Inflammatory macrophage treated with lipopolysaccharide for 1 hour (primary cell): ENCODE measurements at regions not wholly inside any gene's neighbourhood (a gene's known extent, or its start where the extent isn't known, plus 50 kb on each side); places are given as distances from the start of the nearest gene placed in this dataset.
"Not testable (repeated sequence)": the region's sequence is repeated elsewhere in the genome, so short reads cannot be mapped to it uniquely, and the experiment has no call there.

Experiments used
- DNase-seq, 2 donors: peaks; one replicate each; pipeline ENCODE4 v3.0.0-alpha.2; 2020 to 2022

DNA sequence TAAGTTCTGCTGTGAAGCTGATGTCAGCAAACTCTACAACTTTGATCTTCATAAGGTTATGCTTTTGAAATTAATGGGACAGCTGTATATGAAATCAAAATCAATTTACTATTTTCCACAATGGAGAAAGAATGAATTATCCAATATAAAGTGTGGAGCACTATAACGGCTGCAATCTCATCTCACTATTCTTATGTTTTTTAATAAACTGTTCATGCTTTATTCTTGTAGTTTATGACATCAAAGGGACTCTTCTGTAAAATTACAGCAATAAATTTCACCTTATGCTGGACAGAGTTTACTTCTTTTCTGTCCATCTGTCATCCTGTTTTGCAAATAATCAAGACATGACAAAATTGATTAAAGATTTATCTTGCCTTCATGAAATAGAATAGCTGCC is 192.5 kb downstream of the TECRL start:
- DNase-seq: no peak

DNA sequence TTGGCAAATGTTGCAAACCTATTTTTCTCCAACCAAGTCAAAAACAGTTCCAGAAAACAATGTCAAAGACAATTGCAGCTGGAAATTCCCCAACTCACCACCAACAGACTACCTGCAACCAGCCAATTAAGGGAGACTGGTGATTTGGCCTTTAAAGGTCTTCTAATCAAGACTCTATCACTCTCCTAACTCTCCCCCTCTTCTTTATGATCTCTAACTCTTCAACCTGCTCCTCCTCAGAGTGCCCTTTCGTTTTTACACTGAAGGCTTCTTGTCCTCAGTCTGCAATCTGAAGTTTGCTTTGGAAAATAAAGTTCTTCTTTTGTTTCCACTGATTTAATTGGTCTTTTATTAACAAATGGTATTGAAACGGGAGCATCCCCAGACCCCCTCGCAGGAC is 203.9 kb downstream of the TECRL start:
- no peak for DNase-seq

DNA sequence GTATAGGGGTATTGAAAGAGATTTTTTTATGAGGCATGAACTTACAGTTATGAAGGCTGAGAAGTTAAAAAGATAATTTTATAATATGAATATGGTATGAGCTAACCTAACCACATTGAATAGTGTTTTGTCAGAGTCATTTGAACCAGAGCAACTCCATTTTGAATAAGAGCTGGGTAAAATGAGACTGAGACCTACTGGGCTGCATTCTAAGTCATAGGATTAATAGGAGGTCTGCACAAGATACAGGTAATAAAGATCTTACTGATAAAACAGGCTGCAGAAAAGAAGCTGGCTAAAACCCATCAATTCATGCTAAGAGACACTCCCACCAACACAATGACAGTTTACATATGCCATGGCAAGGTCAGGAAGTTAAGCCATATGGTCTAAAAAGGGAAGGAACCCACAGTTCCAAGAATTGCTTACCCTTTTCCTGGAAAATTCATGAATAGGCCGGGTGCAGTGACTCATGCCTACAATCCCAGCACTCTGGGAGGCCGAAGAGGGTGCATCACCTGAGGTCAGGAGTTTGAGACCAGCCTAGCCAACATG is 209.2 kb downstream of the TECRL start:
- DNase-seq: no peak

DNA sequence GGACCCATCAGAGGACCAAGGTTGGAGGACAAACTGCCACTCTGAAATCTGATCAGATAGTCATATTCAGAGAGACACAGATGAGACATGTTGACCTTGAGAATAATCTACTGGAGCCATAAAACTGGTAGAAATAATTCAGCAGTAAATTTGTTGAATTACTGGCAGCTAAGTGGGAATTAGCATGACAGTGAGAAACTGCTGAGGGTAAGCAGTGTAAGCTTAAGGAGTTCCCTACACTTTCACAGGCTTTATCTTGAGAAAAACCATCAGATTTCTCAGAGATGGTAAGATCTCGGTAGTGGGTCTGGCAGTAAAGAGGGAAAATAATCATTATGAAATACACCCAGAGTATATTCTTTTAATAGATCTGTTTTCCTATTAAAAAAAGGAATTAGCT is 213.7 kb downstream of the TECRL start:
- no peak for DNase-seq

DNA sequence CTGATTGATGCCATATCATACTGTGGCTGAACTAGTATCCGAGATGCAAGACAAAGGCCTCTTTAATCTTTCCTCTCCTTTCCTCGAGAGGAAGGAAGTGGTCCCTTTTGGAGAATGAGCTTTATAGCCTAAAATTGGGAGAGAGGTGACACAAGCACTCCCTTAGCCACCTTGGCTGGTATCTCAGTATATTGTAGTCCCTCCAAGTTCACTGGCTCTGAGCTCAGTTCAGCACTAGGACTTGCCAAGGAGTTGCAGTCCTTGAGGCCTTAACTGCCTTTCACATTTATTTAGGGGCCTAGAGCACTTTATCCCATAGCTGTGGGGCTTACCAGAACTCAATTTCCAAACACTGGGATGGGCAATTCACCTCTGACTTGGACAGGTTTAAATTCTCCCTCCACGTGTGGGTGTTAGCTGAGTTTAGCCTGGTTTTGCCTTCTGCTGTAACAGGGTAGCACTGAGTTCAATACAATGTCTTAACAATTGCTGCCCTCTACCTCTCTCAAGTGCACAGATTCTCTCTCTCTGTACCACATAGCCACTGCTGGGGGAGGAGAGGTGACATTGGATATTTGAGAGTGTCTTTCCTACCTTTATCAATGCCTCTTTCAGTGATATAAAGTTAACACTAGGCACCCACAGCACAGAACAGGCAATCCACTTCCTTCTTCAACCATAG is 216.4 kb downstream of the TECRL start:
- DNase-seq: no peak

DNA sequence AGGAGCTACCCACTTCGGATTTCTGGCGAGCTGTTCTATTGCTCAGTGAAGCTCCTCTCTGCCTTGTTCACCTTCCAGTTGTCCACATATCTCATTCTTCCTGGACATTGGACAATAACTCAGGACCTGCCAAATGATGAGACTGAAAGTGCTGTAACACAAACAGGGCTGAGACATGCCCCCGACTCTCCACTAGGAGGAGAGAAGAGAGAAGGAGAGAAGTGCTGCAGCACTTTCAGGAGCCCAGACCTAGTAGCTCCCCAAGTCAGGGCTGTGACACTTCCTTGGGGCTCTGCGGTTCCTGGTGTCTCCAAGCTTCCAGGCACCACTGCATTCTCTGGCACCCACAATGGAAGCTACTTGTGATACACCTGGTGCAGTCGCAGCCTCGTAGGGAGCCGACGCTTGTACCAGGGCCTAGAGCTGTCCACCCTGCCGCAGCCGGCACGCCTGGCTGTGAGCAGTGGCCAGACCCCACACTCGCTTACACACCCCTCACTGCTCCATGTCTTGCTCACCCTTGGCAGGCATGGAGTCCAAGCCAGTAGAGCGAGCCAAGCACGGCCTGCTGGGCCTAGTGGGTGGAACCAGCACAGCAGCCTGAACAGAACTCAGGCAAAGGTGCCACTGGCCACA is 234.9 kb downstream of the TECRL start:
- no peak for DNase-seq

DNA sequence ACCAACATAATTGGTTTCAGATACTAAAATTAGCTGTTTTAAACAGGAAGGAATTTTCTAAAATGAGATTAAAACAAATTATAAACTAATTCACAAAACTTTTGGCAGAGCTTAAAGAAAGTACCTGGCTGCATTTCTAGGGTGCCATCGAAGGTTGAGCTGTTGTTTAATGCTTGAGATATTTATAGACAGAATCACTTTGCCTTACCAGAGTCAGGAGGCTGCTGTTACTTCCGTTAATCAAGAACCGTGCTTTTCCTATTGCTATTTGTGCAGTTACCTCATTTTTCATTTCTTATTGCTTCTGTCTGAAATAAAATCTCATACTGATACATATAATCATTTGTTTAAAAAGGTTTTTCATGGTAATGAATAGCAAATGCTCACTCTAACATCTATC is 242.9 kb downstream of the TECRL start:
- no peak for DNase-seq

DNA sequence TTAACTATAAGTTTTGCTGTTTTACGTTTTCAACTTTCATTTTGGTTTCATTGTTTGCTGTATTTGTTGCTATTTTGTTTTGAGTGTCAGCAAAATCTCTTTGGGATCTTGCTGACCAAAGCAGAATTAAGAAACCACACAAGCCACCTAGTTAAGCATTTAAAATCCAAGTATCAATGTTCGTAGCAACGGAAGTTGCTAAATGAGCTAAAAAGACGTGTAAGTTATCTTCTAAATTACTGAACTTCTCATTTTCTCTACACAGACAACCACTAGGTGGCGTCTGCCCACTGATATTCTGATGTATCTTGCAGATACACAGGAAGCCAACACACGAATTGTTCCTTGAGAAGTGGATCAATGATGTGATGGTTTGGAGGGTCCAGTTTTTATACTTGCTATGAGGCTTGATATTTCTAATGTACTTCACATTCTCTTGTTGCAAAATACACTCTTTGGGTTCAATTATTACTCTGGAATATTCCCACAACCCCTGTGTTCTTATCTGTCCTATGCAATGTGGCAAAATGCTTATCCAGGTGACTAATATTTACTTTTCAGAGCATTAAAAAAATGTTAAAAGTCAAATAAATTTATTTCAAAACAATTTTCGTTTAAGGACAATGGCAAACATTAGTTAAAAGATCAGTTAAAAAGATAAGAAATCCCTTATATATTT is 250.5 kb downstream of the TECRL start:
- DNase-seq: peak; percentile 38 to 74

DNA sequence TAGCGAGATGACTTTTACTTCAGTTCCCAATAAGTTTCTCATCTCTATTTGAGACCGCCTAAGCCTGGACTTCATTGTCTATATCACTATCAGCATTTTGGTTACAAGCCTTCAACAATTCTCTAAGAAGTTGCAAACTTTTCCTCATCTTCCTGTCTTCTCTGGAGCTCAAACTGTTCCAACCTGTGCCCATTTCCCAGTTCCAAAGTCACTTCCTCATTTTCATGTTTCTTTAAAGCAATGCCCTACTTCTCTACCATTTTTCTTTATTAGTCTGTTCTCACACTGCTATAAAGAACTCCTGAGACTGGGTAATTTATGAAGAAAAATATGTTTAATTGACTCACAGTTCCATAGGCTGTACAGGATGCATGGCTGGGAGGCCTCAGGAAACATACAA is 251.9 kb downstream of the TECRL start:
- no peak for DNase-seq

DNA sequence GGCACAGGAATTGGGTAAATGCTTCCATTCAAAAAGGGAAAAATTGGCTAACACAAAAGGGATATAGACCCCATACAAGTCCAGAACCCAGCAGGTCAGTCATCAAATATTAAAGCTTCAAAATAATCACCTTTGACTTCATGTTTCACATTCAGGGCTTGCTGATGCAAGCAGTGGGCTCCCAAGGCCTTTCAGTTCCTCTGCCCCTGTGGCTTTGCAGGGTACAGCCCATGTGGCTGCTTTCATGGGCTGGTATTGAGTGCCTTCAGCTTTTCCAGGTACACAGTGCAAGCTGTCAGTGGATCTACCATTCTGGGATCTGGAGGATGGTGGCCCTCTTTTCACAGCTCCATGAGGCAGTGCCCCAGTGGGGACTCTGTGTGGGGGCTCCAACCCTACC is 253.0 kb downstream of the TECRL start:
- DNase-seq: no peak

DNA sequence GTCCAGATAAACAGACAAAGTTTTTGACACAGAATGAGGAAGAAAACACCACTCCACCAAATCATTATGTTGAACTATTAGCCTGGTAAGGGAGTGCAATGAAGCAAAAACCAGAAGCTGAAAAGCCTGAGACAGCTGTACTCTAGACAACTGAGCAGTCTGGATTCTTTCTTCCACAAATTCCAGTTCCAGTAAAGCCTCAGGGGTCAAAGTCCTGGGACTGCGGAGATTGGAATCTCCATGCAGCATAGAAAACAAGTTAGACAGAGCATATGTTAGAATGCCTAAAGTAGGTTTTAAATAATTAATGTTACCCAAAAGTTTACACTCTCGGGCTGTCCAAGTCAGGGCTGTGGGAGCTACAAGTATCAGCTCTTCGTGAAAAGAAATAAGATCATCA is 263.2 kb downstream of the TECRL start:
- no peak for DNase-seq

DNA sequence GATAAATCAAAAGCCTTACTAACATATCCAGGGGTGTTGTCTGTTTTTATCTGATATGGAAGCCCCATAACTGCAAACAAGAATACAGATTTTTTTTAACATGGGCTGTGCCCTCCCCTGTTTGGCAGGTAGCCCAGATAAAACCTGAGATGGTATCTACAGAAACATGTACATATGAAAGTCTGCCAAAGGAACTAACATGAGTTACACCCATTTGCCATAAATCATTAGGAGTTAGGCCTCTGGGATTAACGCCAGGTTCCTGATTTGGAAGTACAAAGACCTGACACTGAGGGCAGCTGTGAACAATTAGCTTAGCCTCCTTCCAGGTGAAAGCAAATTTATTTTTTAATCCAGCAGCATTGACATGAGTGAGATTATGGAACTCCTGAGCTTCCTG is 264.3 kb downstream of the TECRL start:
- no peak for DNase-seq

DNA sequence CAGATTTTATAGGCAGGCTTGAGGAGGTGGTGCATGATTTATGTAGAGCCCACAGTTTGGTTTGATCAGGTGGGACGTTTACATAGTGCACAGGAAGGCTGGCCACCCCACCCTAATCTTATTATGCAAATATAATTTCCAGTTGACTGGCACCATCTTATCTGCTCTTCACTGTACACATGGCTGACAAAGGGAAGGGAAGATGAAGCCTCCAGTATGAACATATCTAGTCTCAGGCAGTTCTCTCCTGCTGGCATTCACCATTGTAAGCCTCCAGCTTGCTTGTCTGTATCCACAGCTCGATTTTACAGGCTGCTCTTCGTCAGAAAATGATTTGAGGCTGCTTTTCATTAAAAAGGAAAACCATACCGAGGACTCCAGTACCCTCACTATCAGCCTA is 278.3 kb downstream of the TECRL start:
- DNase-seq: no peak

DNA sequence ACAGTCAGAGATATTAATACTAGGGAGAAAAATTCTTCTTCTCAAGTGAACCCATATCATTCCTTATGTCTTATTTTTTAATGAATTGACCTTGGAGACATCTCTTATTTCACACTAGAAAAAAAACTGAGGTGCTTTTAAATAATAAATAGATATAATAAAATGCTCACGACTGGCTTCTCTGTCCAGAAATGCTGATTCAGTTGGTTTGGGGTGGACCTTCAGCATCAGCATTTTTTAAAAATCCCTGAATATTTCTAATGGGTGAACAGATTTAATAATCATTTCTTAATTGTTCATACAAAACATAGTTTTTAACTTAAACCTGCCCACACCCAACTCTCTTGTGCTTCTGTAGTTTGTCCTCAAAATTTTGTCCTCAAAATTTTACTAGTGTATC is 283.9 kb downstream of the TECRL start:
- DNase-seq: no peak

DNA sequence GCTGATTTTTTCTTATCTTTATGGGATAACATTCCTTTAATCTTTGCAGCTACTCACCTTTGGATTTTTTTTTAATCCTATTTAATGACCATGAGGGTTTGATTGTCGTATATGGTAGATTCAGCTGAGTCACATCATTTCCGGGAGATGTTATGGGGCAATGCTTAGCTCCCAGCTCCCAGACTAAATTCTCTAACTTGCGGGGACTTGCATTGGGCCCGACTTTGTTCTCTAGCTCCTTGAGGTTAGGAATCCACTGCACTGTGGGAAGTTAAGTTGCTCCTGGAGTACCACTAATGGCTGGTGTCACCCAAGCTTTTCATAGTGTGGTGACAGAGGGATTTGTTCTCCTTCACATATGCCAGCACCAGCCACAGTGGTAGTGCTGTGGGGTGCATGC is 287.4 kb downstream of the TECRL start:
- DNase-seq: no peak

DNA sequence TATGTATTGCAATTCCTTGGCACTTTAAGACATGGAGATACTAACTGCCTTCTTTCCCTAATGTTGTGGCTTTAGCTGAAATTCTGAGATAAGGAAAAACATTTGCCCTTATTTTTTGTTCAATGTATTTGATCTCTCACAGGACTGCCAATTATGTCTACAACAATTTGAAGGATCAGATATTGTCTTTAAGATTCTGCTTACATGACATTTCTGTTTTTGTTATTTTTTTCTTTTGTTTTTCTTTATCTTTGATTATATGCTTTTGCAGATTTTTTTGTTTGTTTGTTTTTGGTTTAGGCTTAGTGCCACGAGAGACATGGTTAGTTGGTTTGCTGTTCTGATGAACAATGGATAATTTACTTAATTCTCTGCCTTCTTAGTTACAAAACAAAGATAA is 303.3 kb downstream of the TECRL start:
- no peak for DNase-seq

DNA sequence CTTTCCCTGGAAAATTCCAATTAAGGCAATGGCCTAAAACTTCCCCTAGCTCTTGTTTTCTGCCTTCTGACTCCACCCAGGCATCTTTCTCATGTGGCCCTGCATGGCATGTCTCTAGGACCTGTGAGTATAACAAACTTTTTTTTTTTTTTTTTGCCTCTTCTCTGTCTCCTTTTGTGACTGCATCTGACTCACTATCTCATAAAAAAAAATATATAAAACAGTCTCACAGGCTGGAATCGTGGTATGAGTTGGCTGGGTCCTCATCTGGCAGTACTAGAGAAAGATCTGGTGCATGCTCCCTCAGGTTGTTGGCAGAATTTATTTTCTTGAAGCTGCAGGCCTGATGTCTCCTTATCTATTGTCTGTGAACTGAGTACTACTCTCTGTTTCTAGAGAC is 313.9 kb downstream of the TECRL start:
- DNase-seq: no peak

DNA sequence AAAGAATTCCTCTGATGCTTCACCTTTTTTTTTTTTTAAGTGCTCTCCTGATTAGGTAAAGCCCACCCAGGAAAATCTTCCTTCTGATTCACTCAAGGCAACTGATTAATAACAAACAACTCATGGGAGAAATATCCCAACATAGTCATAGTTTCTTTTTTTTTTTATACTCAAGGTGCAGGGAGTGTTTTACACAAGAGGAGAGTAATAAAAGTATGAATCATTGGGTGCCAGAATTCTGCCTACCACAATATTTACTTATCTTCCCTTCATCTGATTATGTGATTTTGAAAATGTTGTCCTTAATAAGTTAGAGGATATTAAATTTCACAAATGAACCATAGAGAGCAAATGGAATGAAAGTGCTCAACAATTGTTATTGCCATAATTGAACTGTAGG is 329.9 kb downstream of the TECRL start:
- no peak for DNase-seq

DNA sequence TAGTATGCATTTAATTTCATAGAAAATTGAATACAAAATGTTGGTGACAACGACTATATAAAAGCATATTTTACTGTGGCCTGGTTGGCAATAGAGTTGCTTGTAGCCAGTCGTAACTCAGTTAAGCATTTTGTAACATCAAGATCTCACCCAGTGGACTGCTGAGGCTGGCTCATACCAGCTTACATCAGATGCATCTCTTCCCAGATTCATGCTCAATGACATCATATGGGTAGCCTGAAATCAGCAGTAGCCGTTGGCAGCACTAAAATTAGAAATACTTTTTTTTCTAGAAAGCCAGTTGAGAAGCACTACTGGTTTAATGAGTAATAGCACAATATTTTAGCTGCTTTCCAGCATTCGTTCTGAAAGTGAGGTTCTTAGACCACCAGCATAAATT is 341.2 kb downstream of the TECRL start:
- no peak for DNase-seq

DNA sequence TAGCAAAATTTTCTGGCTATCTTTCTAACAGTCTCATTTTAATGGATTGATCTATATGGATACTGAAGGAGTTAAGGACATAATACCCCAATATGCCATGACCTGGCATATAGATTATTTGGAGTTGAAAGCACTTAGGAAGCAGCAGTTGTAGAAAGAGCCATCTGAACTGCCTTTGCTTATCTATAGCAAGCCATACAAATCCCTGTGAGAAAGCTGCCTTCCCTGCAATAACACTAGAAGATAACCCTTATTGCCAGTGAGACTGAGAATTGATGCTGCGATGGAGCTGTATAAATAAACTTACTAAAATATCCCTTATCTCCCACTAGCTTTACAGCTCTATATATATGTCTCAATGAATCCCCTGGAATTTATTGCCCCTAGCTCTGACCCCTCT is 346.3 kb downstream of the TECRL start:
- no peak for DNase-seq

DNA sequence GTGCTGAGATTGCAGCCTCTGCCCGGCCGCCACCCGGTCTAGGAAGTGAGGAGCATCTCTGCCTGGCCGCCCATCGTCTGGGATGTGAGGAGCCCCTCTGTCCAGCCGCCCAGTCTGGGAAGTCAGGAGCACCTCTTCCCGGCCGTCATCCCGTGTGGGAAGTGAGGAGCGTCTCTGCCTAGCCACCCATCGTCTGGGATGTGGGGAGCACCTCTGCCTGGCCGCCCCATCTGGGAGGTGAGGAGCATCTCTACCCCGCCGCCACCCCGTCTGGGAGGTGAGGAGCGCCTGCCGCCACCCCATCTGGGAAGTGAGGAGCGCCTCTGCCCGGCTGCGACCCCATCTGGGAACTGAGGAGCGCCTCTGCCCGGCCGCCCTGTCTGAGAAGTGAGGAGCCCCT is 372.2 kb downstream of the TECRL start:
- not testable (repeated sequence) for DNase-seq

DNA sequence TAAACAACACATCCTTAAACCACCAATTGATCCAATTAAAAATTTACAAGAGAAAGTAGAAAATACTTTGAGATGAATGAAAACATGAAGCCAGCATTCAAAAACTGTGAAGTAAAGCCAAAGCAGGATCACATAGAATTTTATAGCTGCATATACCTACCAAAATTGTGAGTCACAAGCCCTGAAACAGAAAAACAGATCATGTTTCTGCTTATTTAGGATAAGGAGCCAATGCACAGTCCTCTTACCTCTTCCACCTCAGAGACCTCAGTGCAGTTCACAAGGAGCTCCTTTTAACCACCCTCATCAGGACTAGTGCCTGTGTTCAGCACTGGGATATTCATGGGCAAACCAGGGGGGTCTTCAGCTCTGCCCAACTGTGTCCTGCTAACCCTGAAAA is 386.7 kb downstream of the TECRL start:
- no peak for DNase-seq

DNA sequence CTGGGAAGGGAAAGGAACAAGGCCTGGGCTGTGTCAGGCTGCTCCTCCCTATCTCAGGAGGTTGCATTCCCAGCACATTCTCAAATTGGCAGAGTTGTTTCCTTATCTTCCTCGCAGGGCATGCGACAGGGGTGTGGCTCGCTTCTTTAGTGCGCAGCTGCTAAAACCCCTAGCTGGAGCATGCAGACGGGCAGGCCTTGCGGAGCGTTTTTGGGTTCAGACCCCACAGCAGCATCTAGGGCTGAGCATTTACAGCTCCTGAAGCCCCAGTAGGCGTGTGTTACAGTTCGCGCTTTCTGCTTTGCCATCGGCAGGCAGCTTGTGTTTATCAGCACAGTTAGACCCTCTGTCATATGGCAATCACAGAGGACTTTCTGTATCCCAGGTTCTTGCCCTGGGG is 392.4 kb downstream of the TECRL start:
- no peak for DNase-seq

DNA sequence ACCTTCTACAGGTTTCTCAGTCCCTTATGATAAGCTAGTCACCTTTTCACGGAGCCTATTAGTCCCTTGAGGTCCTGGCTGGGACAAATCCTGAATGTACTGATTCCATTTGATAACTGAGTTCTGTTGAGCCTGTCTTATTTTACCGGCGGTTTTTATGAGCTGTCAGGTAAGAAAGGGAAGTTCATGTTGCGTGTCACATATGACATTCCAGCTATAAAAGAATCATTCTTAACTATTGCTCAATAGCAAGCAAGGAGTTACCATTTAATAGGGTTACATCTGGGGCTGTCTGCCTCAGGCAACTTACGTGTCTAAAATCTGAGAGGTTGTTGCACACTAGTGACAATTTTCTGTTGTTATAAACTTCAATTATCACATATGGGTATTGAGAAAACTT is 394.6 kb downstream of the TECRL start:
- DNase-seq: no peak
